ENCODE measurements at regions not wholly inside any gene's neighbourhood (a gene's known extent, or its start where the extent isn't known, plus 50 kb on each side); places are given as distances from the start of the nearest gene placed in this dataset.

DNA sequence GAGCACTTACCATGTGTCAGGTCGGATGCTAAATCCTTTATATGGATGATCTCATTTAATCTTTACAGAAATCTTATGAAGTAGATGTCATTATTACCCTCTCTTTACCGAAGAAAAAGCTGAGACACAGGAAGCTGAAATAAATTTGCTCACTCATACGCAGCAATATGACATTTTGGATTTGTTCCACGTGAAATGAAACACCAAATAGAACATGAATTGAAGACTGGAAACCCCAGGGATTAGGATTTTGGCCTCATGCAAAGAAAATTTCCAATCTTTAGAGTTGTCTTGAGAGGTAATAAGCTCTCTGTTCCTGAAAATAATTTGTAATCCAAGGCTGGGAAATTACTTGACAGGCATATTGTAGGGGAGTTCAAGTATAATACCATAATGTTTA lies 354.4 kb upstream of the CLNK start:
- Mint-ChIP-seq H3K4me1 (ENCODE audit: low read depth in 2 of 2) (peaks cover 0 to 2% of the 10 kb centered on the region in 2 donors), H3K36me3 (ENCODE audit: insufficient read depth) (no peaks in the 10 kb centered on the region), H3K9me3 (no peaks in the 10 kb centered on the region), H3K27me3 (no peaks in the 10 kb centered on the region), H3K4me3 (no peak overlapping the region), H3K27ac (no peak overlapping the region)
- ATAC-seq (replicated peaks) (no peak), DNase-seq (no peak)

DNA sequence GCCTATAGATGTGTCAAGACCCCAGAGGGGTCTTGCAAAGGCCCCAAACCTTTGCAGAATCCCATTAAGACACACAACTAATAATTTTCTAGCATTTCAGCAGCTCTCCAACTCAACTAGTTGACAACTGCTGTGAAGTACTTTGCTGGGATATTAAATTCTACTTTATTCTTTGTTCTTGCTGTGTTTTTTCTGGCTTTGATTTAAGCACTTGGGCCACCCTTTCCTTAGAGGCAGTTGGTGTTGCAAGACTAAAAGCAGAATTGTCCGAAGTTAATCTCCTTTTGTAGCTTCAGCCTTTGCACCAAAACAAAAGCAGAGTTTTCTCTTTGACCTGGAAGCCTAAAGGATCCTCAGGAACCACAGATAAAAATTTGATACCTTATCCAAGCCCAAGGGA lies 353.1 kb upstream of the CLNK start:
- no peaks in the 10 kb centered on the region for H3K27me3 Mint-ChIP-seq
- H3K36me3 Mint-ChIP-seq (ENCODE audit: insufficient read depth), result no peaks in the 10 kb centered on the region
- peaks cover 0 to 2% of the 10 kb centered on the region in 2 donors for H3K4me1 Mint-ChIP-seq (ENCODE audit: low read depth in 2 of 2)
- ATAC-seq (replicated peaks) (no peak), DNase-seq (no peak)
- H3K27ac Mint-ChIP-seq, result no peak overlapping the region
- no peaks in the 10 kb centered on the region for H3K9me3 Mint-ChIP-seq
- H3K4me3 Mint-ChIP-seq, result no peak overlapping the region

DNA sequence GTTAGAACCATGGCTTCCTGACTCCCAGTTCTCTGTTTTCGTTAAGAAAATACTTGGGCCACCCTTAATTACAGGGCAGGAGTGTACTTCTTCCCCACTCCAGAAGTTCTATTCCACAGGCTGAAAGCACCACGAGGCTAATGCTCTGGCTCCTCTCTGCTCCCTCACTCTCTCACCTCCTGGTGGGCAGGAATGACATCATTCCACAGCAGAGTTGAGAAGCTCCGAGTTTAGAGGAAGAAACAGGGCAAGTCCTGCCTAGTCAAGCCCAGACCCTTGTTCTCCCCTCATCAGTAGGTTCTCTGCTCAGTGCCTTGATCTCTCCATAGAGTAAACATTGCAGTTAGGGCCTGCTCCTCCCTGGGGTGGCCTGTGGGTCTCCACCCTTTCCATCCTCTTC lies 343.8 kb upstream of the CLNK start:
- no peak overlapping the region for H3K27ac Mint-ChIP-seq
- ATAC-seq (replicated peaks) (no peak), DNase-seq (no peak)
- H3K36me3 Mint-ChIP-seq (ENCODE audit: insufficient read depth), result peaks cover 2% of the 10 kb centered on the region
- H3K4me3 Mint-ChIP-seq, result no peak overlapping the region
- H3K4me1 Mint-ChIP-seq (ENCODE audit: low read depth in 2 of 2), result peaks cover 0 to 4% of the 10 kb centered on the region in 2 donors
- no peaks in the 10 kb centered on the region for H3K27me3 Mint-ChIP-seq
- peaks cover 0 to 5% of the 10 kb centered on the region in 2 donors for H3K9me3 Mint-ChIP-seq

DNA sequence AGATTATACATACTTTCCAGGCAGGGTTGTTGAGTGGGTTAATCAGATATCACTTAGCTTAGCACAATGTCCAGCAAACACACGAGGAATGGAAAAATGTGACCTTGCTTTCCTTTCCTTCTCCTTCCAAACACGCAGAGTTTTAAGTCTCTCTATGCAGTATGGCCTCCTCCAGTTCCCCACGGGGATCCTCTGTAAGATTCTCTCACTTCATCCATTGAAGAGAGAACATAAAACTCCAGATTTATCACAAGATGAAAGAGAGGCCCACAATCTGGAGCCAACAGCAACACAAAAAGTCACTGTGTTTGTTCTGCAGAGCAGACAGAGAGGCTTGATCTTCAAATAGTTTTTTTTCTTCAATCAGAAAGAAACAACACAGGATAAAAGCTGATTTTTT lies 336.8 kb upstream of the CLNK start:
- peaks cover 0 to 2% of the 10 kb centered on the region in 2 donors for H3K4me1 Mint-ChIP-seq (ENCODE audit: low read depth in 2 of 2)

DNA sequence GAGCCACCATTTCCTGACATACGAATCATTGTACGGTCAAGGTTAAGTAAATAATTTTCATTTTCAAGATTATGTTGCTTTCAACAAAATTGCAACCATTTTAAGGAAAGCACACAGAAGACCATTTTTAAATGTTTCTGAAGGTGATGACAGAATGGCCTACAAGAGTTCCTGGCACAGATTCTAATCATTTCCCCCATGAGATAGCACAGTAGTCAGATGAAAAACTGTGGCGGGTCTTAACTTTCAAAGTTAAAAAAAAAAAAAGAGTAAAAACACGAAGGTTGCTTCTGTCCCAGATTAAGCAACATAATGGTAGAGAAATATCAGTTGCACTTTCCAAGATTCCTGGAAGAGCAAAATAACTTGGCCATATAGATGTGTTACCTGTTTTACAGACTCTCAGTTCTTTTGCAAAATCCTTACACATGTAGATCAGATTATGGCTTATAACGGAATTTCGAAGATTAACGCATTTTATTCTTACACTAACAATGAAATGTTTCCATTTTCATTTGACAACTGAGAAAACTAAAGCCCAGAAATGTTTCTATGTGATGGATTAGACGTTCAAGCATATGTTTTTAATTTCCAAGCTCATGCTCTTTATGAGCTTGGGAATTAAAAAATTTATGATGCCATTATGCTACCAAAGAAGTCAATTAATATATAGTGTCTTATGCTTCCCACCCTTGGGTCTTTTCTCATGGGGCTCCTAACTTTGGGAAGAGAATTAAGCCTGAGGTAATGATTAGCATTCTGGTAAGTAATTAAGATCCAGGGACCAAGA lies 335.1 kb upstream of the CLNK start:
- peaks cover 0 to 2% of the 10 kb centered on the region in 2 donors for H3K4me1 Mint-ChIP-seq (ENCODE audit: low read depth in 2 of 2)
- ATAC-seq (replicated peaks) (no peak), DNase-seq (no peak)
- no peak overlapping the region for H3K27ac Mint-ChIP-seq
- no peaks in the 10 kb centered on the region for H3K9me3 Mint-ChIP-seq
- H3K27me3 Mint-ChIP-seq, result no peaks in the 10 kb centered on the region
- H3K4me3 Mint-ChIP-seq, result no peak overlapping the region
- peaks cover 3% of the 10 kb centered on the region for H3K36me3 Mint-ChIP-seq (ENCODE audit: insufficient read depth)

More for the DNA sequence above, 336.8 kb upstream of the CLNK start:
- H3K4me3 Mint-ChIP-seq, result no peak overlapping the region
- peaks cover 6% of the 10 kb centered on the region for H3K36me3 Mint-ChIP-seq (ENCODE audit: insufficient read depth)
- DNase-seq (no peak), ATAC-seq (replicated peaks) (no peak)
- H3K9me3 Mint-ChIP-seq, result no peaks in the 10 kb centered on the region
- no peak overlapping the region for H3K27ac Mint-ChIP-seq
- H3K27me3 Mint-ChIP-seq, result no peaks in the 10 kb centered on the region

DNA sequence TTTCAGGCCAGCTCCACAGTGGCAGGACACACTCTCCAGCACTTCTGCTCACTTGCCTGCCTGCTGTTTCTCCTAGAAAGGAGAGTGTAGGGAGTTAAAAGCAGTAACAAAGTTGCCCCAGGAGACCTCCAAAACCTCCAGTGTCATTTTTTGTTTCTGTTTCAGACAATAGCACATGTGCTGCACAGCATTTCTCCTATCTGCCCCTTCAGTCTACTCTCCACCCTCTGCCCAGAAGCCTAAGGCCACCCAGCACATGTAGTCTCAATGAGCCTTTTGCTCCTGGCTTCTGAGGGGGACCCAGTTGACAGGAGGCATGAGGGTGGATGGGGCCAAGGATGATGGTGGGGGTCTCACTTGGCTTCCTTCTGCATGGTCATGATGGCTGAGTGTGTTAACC lies 329.6 kb upstream of the CLNK start:
- Mint-ChIP-seq H3K4me3 (no peak overlapping the region), H3K27ac (no peak overlapping the region), H3K9me3 (peaks cover 0 to 3% of the 10 kb centered on the region in 2 donors), H3K36me3 (ENCODE audit: insufficient read depth) (no peaks in the 10 kb centered on the region), H3K27me3 (no peaks in the 10 kb centered on the region), H3K4me1 (ENCODE audit: low read depth in 2 of 2) (no peaks in the 10 kb centered on the region)
- DNase-seq, result no peak
- ATAC-seq (replicated peaks), result no peak

DNA sequence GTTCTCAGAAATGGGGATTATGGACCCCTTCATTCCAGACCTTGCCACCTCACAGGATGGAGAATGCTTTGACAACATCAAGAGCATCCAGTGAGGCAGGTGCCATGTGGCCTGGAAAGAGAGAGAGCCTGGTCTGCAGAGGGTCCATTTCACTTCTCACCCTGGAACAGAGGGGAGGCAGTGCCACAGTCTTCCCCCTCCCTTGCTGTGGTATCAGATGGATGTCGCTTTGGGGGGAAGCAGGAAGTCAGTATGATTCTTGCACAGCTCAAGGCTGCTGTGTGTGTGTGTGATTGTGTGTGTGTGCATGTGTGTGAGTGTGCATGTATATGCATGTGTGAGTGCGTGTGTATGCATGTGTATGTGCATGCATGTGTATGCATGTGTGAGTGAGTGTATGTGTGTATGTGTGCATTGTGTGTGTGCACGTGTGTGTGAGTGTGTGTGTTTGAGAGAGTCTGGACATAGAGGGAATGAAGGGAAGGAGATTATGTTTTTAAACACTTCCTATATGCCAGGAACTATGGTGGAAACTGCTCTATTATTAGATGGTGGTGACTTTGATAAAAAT lies 328.6 kb upstream of the CLNK start:
- Mint-ChIP-seq H3K36me3 (ENCODE audit: insufficient read depth) (no peaks in the 10 kb centered on the region), H3K9me3 (peaks cover under 1 to 3% of the 10 kb centered on the region in 2 donors), H3K4me1 (ENCODE audit: low read depth in 2 of 2) (no peaks in the 10 kb centered on the region), H3K27ac (no peak overlapping the region), H3K4me3 (no peak overlapping the region), H3K27me3 (no peaks in the 10 kb centered on the region)
- DNase-seq (no peak), ATAC-seq (replicated peaks) (no peak)

DNA sequence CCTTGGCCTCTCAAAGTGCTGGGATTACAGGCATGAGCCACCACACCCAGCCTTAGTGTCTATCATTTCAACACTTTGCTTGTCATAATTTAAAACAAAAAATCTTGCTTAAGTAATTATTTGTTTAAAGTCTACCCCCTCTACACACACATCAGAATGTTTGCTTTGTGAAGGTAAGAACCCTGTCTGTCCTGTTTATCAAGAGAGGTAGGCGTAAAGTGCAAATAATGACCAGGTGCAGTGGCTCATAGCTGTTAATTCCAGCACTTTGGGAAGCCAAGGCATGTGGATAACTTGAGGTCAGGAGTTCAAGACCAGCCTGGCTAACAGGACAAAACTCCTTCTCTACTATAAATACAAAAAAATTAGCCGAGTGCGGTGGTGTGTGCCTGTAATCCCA lies 326.7 kb upstream of the CLNK start:
- DNase-seq (no peak), ATAC-seq (replicated peaks) (no peak)
- no peaks in the 10 kb centered on the region for H3K4me1 Mint-ChIP-seq (ENCODE audit: low read depth in 2 of 2)
- H3K9me3 Mint-ChIP-seq, result peaks cover 3 to 12% of the 10 kb centered on the region in 2 donors
- no peaks in the 10 kb centered on the region for H3K27me3 Mint-ChIP-seq
- no peak overlapping the region for H3K27ac Mint-ChIP-seq
- H3K36me3 Mint-ChIP-seq (ENCODE audit: insufficient read depth), result no peaks in the 10 kb centered on the region
- no peak overlapping the region for H3K4me3 Mint-ChIP-seq

DNA sequence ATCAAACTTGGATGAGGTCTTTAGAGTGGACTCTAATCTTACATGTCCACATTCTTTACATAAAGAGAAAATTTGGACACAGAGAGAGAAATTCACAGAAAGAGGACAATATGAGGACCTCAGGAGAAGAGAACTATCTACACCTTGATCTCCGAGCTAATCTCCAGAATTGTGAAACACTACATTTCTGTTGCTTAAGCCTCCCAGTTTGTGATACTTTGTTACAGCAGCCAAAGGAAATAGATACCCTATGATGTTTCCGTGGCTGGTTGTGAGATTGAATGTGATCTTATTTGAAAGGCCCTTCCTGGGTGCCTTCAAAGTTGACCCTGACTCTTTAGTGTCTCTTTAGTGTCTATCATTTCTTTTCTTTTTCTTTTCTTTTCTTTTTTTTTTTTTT lies 326.1 kb upstream of the CLNK start:
- Mint-ChIP-seq H3K4me1 (ENCODE audit: low read depth in 2 of 2) (no peaks in the 10 kb centered on the region), H3K4me3 (no peak overlapping the region), H3K27me3 (no peaks in the 10 kb centered on the region), H3K27ac (no peak overlapping the region), H3K36me3 (ENCODE audit: insufficient read depth) (no peaks in the 10 kb centered on the region), H3K9me3 (peaks cover 3 to 12% of the 10 kb centered on the region in 2 donors)
- DNase-seq (no peak), ATAC-seq (replicated peaks) (no peak)

DNA sequence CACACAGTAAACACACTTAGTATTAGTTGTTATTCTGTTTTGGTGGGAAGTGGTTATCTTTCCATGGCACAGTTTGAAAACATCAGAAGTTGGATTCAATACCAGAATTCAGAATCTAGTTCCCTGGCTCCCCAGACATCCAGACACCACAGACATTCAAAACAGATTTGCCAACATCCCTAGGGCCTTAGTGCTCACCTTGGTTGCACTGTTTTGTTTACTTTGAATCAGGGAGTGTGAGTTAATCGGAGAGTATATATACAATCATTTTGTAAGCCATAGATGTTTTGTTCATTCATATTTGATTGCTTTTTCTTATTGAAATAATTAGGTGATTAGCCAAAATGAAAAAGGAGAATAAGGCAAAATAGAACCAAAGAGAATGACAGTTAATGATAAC lies 324.7 kb upstream of the CLNK start:
- Mint-ChIP-seq H3K4me1 (ENCODE audit: low read depth in 2 of 2) (peaks cover 0 to 2% of the 10 kb centered on the region in 2 donors), H3K9me3 (peaks cover 5 to 12% of the 10 kb centered on the region in 2 donors)

DNA sequence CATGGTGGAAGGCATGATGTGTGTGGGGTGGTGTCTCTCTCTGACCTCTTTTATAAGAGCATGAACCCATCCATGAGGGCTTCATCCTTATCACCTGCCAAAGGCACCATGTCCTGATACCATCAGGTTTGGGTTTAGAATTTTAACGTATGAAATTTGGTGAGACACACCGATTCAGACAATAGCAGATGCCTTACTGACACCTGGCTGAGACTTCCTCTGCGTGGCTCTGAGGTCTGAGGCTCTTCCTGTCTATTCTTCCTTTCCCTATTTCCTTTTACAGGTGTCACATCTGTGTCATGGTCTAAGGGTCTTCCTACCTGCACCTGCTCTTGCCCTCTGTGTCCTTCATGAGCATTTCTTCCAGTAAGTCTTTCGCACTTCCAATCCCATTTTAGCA lies 320.7 kb upstream of the CLNK start:
- H3K36me3 Mint-ChIP-seq (ENCODE audit: insufficient read depth), result no peaks in the 10 kb centered on the region
- peaks cover 0 to 2% of the 10 kb centered on the region in 2 donors for H3K4me1 Mint-ChIP-seq (ENCODE audit: low read depth in 2 of 2)
- no peak overlapping the region for H3K27ac Mint-ChIP-seq
- peaks cover 2 to 12% of the 10 kb centered on the region in 2 donors for H3K9me3 Mint-ChIP-seq
- ATAC-seq (replicated peaks) (peak; percentile 16), DNase-seq (no peak)
- H3K4me3 Mint-ChIP-seq, result no peak overlapping the region
- no peaks in the 10 kb centered on the region for H3K27me3 Mint-ChIP-seq

More for the DNA sequence above, 324.7 kb upstream of the CLNK start:
- no peaks in the 10 kb centered on the region for H3K27me3 Mint-ChIP-seq
- H3K4me3 Mint-ChIP-seq, result no peak overlapping the region
- DNase-seq, result no peak
- H3K27ac Mint-ChIP-seq, result no peak overlapping the region
- no peak for ATAC-seq (replicated peaks)
- no peaks in the 10 kb centered on the region for H3K36me3 Mint-ChIP-seq (ENCODE audit: insufficient read depth)

DNA sequence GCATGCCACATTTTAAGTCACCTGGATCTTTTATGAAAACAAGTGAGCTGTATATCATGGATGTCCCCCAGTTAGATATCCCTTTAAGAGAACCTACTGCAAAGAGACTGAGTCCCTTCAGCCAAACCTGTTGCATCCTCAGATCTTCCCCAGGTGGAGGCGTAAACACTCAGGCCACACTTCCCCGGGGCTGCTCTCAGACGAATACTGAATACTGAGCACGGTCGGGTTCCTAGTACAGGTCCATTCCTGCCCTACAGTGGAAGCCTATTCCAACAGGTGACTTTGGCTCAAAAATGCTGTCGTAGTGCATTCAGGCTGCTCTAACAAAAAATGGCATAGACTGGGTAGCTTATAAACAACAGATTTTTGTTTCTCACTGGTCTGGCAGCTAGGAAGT lies 320.2 kb upstream of the CLNK start:
- ATAC-seq (replicated peaks) (no peak), DNase-seq (no peak)
- peaks cover 2 to 12% of the 10 kb centered on the region in 2 donors for H3K9me3 Mint-ChIP-seq
- H3K27ac Mint-ChIP-seq, result no peak overlapping the region
- peaks cover 0 to 2% of the 10 kb centered on the region in 2 donors for H3K4me1 Mint-ChIP-seq (ENCODE audit: low read depth in 2 of 2)
- H3K36me3 Mint-ChIP-seq (ENCODE audit: insufficient read depth), result no peaks in the 10 kb centered on the region
- H3K27me3 Mint-ChIP-seq, result no peaks in the 10 kb centered on the region
- no peak overlapping the region for H3K4me3 Mint-ChIP-seq

DNA sequence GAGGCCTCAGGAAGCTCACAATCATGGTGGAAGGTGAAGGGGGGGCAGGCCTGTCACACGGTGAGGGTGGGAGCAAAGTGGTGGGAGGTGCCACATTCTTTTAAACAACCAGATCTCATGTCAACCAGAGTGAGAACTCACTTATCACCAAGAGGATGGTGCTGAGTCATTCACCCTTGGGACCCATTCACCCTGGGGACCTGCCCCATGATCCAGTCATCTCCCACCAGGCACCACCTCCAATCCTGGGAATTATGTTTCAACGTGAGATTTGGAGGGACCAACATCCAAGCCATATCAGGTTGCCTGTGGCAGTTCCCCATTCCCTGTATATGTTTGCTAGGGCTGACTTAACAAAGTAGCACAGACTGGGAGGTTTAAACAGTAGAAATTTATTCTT lies 318.4 kb upstream of the CLNK start:
- ATAC-seq (replicated peaks) (no peak), DNase-seq (no peak)
- Mint-ChIP-seq H3K9me3 (peaks cover 2 to 9% of the 10 kb centered on the region in 2 donors), H3K27me3 (no peaks in the 10 kb centered on the region), H3K4me3 (no peak overlapping the region), H3K36me3 (ENCODE audit: insufficient read depth) (no peaks in the 10 kb centered on the region), H3K27ac (no peak overlapping the region), H3K4me1 (ENCODE audit: low read depth in 2 of 2) (peaks cover 0 to 2% of the 10 kb centered on the region in 2 donors)

DNA sequence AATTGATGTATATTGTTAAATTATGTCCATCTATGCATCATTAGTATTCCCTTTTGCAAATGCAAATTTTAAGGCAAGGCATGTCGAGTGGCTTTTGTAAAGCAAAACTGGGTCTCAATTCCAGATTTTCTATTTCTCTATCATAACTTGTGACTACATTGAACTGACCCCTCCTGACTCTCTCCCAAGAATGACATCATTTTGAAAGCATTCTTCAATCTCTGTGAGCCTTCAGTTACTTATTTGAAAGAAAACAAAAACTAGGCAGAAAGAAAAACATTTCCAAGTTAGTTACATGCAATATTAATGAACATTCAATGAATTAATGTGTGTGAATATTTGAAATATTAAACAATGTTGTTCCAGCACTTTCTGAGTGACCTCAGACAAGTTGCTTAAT lies 314.3 kb upstream of the CLNK start:
- Mint-ChIP-seq H3K4me3 (no peak overlapping the region), H3K36me3 (ENCODE audit: insufficient read depth) (no peaks in the 10 kb centered on the region), H3K27ac (no peak overlapping the region), H3K4me1 (ENCODE audit: low read depth in 2 of 2) (no peaks in the 10 kb centered on the region), H3K9me3 (peaks cover 0 to 2% of the 10 kb centered on the region in 2 donors), H3K27me3 (no peaks in the 10 kb centered on the region)
- DNase-seq, result no peak
- ATAC-seq (replicated peaks), result no peak
